Duodenal mucosa (tissue), 2 donors: ENCODE measurements at regions not wholly inside any gene's neighbourhood (a gene's known extent, or its start where the extent isn't known, plus 50 kb on each side); places are given as distances from the start of the nearest gene placed in this dataset.
"Not testable (repeated sequence)": the region's sequence is repeated elsewhere in the genome, so short reads cannot be mapped to it uniquely, and the experiment has no call there.

Source experiments
- H3K27ac ChIP-seq: one replicate; pipeline ENCODE4 v1.7.0; 2013; ENCODE audit warnings: low read depth, low read length
- H3K27me3 ChIP-seq, 2 donors: one replicate each; pipeline ENCODE4 v1.7.0; 2013; ENCODE audit warnings: low read length in 2 of 2, control low read depth in 1 of 2; ENCODE audit not compliant: insufficient read depth in 2 of 2, control insufficient read depth in 1 of 2
- H3K36me3 ChIP-seq, 2 donors: one replicate each; pipeline ENCODE4 v1.7.0; 2013; ENCODE audit warnings: low read length in 2 of 2, control low read depth in 1 of 2; ENCODE audit not compliant: insufficient read depth in 2 of 2, control insufficient read depth in 1 of 2
- H3K4me1 ChIP-seq, 2 donors: one replicate each; pipeline ENCODE4 v1.7.0; 2013; ENCODE audit warnings: low read length in 2 of 2, control low read depth in 1 of 2; ENCODE audit not compliant: insufficient read depth in 2 of 2, control insufficient read depth in 1 of 2
- H3K4me3 ChIP-seq, 2 donors: one replicate each; pipeline ENCODE4 v1.7.0; 2013; ENCODE audit warnings: low read length in 2 of 2, low read depth in 1 of 2
- H3K9ac ChIP-seq, 2 donors: one replicate each; pipeline ENCODE4 v1.7.0; 2013; ENCODE audit warnings: low read length in 2 of 2, low read depth in 1 of 2
- H3K9me3 ChIP-seq, 2 donors: one replicate each; pipeline ENCODE4 v1.7.0; 2013; ENCODE audit warnings: low read length in 2 of 2, control low read depth in 1 of 2; ENCODE audit not compliant: control insufficient read depth in 1 of 2

DNA sequence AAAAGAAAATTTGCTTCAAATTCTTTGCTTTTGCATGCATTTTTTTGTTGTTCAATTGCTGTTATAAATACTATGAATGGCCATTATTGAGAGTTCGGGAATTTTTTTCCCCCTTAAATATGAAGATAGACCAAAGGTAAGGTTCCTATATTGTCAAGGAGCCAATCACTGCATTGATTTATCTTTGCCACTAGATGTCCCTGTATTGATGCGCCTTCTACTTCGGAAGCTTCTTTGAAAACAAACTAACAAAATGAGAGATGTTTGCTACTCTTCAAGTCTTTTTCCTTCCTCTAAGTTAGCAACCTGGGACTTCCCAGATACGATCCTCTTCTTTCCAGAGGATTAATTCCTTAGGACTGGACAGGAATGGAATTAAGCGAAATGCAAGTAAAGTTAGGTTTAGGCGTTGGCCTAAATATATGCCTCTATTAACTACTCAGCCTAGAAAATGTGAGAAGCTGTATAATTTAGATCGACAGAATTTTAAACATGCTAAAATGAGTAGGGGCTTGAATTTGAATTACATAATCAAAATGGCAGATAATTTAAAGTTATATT is 318.1 kb downstream of the AEBP2 start:
- no peaks in the 10 kb centered on the region for H3K4me1 ChIP-seq
- peaks cover 7 to 10% of the 10 kb centered on the region in 2 donors for H3K9me3 ChIP-seq
- no peaks in the 10 kb centered on the region for H3K36me3 ChIP-seq
- H3K27me3 ChIP-seq: no peaks in the 10 kb centered on the region
- no peak overlapping the region for H3K4me3 ChIP-seq
- H3K27ac ChIP-seq: no peak overlapping the region
- no peak overlapping the region for H3K9ac ChIP-seq

DNA sequence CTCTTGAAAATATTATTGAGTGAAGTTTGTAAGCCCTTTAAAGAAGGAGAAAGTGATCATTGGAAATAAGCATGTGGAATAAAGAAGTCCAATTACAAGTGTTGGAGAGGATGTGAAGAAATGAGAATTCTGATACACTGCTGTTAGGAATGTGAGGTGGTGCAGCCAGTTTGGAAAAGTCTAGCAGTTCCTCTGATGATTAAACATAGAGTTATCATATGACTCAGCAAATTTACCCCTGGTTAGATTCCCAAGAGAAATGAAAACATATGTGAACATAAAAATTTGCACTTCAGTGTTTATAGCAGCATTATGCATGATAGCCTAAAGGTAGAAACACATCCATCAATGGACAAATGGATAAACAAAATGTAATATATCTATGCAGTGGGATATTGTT is 319.9 kb downstream of the AEBP2 start:
- Histone ChIP-seq H3K36me3 (no peaks in the 10 kb centered on the region), H3K4me1 (no peaks in the 10 kb centered on the region), H3K27ac (no peak overlapping the region), H3K4me3 (no peak overlapping the region), H3K9ac (no peak overlapping the region), H3K9me3 (no peaks in the 10 kb centered on the region), H3K27me3 (no peaks in the 10 kb centered on the region)

DNA sequence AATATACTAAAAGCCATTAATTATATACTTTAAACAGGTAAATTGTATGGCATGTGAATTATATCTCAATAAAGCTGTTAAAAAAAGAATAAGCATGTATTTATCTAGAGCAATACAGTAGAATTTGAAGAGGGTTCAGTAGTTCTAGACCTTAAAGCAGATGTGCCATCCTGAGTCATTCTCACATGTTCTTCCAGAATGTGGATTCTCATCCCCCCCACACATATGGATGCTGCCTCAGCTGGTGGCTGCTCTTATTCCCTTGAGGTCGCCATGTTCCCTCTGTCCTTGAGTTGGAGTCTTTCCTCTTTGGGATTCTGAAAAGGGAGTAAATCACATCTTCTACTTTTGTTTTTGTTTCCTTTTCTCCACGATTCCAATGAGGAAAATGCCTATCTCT is 321.3 kb downstream of the AEBP2 start:
- H3K4me1 ChIP-seq: no peaks in the 10 kb centered on the region
- H3K27me3 ChIP-seq: no peaks in the 10 kb centered on the region
- H3K27ac ChIP-seq: no peak overlapping the region
- no peak overlapping the region for H3K9ac ChIP-seq
- H3K9me3 ChIP-seq: no peaks in the 10 kb centered on the region
- H3K36me3 ChIP-seq: no peaks in the 10 kb centered on the region
- H3K4me3 ChIP-seq: no peak overlapping the region

DNA sequence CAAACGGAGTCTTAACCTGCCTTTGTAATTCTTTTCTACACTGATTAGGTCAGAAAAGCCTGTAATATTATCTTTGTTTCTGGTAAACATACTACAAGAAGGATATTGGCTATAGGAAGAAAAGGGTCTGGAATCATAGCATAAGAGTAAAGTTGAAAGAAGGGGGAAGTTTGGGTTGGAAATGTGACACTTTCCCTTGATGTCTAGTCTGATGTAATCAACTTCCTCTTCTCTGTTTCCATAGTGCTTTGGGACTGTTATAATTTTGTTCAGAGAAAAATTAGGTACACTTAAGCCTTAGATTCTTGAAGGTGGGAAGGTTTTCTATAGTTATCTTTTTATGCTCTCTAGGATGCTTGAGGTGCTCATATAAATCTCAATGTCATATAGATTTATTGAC is 322.2 kb downstream of the AEBP2 start:
- no peaks in the 10 kb centered on the region for H3K9me3 ChIP-seq
- no peaks in the 10 kb centered on the region for H3K36me3 ChIP-seq
- no peak overlapping the region for H3K9ac ChIP-seq
- H3K4me1 ChIP-seq: no peaks in the 10 kb centered on the region
- H3K27ac ChIP-seq: no peak overlapping the region
- H3K27me3 ChIP-seq: no peaks in the 10 kb centered on the region
- no peak overlapping the region for H3K4me3 ChIP-seq

DNA sequence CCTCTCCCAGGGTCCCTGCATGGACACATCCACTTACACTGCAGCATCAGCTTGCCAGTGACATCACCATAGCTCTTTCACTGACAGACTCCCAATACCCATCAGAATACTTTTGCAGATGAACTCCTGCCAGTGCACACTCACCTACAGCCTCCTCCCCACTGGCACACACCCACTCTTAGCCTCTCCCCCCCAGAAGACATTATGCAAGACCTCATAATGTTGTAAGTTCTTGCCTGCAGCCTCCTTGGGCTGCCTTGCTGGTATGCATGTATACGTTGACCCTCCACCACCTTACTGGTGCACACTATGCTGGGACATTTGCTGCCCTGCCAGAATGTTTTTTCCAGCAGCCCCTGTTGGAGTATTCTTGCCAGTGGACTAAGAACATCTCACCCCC is 324.2 kb downstream of the AEBP2 start:
- H3K4me1 ChIP-seq: no peaks in the 10 kb centered on the region
- no peak overlapping the region for H3K9ac ChIP-seq
- H3K9me3 ChIP-seq: no peaks in the 10 kb centered on the region
- no peaks in the 10 kb centered on the region for H3K36me3 ChIP-seq
- no peaks in the 10 kb centered on the region for H3K27me3 ChIP-seq
- no peak overlapping the region for H3K4me3 ChIP-seq
- H3K27ac ChIP-seq: no peak overlapping the region

DNA sequence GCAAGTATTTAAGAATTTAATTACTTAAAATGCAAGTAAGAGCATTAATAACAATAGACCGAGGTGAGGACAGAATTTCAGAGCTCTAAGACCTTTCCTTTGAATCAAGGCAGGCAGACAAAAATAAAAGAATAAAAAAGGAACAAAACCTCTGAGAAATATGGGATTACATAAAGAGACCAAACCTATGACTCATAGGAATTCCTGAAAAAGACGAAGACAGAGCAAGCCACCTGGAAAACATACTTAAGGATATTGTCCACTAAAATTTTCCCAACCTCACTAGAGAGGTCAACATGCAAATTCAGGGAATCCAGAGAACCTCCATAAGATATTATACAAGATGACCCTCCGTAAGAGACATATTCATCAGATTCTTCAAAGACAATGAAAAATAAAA is 325.1 kb downstream of the AEBP2 start:
- H3K27ac ChIP-seq: no peak overlapping the region
- H3K9me3 ChIP-seq: no peaks in the 10 kb centered on the region

DNA sequence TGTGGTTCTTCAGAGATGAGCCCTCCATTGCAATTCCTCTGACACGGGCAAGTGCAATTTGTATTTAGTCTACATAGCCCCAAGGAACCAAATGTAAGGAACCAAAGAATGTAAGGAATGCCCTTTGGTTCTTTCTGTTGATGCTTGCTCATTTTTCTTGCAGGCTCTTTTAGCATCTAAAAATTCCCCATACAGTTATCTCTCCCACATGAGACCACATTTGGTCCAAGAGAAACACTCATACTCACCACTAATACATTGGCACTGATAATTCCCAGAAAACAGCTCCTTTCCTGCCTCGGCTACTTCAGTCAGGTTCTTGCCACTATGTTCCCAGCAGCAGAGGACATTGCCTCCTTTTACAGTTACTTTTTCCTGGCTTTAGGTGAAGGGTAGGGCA is 332.6 kb downstream of the AEBP2 start:
- Histone ChIP-seq H3K36me3 (no peaks in the 10 kb centered on the region), H3K4me3 (no peak overlapping the region), H3K9me3 (no peaks in the 10 kb centered on the region), H3K27ac (no peak overlapping the region), H3K4me1 (no peaks in the 10 kb centered on the region), H3K9ac (no peak overlapping the region), H3K27me3 (no peaks in the 10 kb centered on the region)

More for the DNA sequence above, 325.1 kb downstream of the AEBP2 start:
- Histone ChIP-seq H3K9ac (no peak overlapping the region), H3K36me3 (no peaks in the 10 kb centered on the region), H3K4me3 (no peak overlapping the region), H3K27me3 (no peaks in the 10 kb centered on the region), H3K4me1 (no peaks in the 10 kb centered on the region)

DNA sequence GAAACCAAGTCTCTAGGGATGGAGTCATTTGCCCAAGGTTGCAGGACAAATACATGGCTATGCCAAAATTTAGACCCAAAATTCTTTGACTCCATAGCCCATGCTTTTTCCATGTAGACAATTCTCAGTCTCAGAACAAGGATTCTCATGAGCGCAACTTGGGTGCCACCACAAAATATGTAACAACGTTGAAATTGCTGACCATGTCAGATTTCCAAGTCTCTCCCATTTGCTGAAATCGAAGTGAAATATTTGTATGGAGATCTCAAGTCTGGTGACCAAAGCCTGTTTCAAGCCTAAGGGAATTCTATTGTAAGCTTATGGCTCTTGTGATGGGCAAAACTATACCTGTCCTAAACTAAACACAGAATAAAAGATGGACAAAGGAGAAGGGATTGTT is 333.5 kb downstream of the AEBP2 start:
- Histone ChIP-seq H3K27ac (no peak overlapping the region), H3K36me3 (no peaks in the 10 kb centered on the region), H3K9ac (no peak overlapping the region), H3K27me3 (no peaks in the 10 kb centered on the region), H3K4me1 (no peaks in the 10 kb centered on the region), H3K9me3 (no peaks in the 10 kb centered on the region), H3K4me3 (no peak overlapping the region)

DNA sequence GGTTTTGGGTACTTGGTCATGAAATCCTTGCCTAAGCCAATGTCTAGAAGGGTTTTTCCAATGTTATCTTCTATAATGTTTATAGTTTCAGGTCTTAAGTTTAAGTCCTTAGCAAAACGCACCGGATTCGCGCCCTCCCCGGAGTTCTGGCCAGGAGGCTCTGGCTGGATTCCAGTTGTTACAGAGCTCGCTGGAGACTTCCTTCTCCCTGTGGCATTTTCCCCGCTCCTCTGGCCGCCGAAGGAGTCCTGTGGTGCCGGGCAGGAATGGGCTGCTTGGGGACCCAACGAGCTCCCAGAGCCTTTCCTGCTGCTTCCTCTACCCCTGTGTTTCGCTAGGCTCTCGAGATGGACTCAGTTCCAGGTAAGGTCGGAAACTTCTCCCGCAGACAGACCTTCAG is 335.9 kb downstream of the AEBP2 start:
- Histone ChIP-seq H3K36me3 (no peaks in the 10 kb centered on the region), H3K27me3 (no peaks in the 10 kb centered on the region), H3K9me3 (no peaks in the 10 kb centered on the region), H3K4me1 (no peaks in the 10 kb centered on the region), H3K4me3 (no peak overlapping the region), H3K27ac (no peak overlapping the region), H3K9ac (no peak overlapping the region)

DNA sequence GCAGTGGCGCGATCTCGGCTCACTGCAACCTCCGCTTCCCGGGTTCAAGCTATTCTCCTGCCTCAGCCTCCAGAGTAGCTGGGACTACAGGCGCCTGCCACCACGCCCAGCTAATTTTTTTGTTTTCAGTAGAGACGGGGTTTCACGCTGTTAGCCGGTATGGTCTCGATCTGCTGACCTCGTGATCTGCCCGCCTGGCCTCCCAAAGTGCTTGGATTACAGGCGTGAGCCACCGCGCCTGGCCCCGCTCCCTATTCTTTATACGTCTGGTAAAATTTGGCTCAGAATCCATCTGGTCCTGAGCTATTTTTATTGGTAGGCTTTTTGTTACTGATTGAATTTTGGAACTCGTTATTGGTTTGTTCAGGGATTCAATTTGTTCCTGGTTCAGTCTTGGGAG is 336.7 kb downstream of the AEBP2 start:
- H3K9me3 ChIP-seq, H3K27me3 ChIP-seq, H3K27ac ChIP-seq, H3K36me3 ChIP-seq, H3K4me1 ChIP-seq, H3K4me3 ChIP-seq, H3K9ac ChIP-seq: not testable (repeated sequence)

DNA sequence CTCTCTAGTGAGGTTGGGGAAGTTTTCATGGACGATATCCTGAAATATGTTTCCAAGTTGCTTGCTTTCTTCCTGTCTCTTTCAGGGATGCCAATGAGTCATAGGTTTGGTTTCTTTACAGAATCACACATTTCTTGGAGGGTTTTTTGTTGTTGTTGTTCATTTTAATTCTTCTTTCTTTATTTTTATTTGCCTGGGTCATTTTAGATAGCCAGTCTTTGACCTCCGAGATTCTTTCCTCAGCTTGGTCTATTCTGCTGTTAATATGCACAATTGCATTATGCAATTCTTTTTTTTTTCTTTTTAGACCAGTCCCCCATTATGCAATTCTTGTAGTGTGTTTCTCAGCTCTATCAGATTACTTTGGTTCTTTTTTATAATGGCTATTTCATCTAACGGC is 338.9 kb downstream of the AEBP2 start:
- Histone ChIP-seq H3K36me3 (no peaks in the 10 kb centered on the region), H3K4me3 (no peak overlapping the region), H3K27ac (no peak overlapping the region), H3K27me3 (no peaks in the 10 kb centered on the region), H3K9ac (no peak overlapping the region), H3K4me1 (no peaks in the 10 kb centered on the region), H3K9me3 (no peaks in the 10 kb centered on the region)
